ENCODE measurements at regions not wholly inside any gene's neighbourhood (a gene's known extent, or its start where the extent isn't known, plus 50 kb on each side); places are given as distances from the start of the nearest gene placed in this dataset.

- TF ChIP-seq, protein P1, sequence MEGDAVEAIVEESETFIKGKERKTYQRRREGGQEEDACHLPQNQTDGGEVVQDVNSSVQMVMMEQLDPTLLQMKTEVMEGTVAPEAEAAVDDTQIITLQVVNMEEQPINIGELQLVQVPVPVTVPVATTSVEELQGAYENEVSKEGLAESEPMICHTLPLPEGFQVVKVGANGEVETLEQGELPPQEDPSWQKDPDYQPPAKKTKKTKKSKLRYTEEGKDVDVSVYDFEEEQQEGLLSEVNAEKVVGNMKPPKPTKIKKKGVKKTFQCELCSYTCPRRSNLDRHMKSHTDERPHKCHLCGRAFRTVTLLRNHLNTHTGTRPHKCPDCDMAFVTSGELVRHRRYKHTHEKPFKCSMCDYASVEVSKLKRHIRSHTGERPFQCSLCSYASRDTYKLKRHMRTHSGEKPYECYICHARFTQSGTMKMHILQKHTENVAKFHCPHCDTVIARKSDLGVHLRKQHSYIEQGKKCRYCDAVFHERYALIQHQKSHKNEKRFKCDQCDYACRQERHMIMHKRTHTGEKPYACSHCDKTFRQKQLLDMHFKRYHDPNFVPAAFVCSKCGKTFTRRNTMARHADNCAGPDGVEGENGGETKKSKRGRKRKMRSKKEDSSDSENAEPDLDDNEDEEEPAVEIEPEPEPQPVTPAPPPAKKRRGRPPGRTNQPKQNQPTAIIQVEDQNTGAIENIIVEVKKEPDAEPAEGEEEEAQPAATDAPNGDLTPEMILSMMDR (IDR thresholded peaks at IDR 0.05 in 8 of 11, conservative IDR thresholded peaks at IDR 0.05 in 3 of 11), result no peak
- TF ChIP-seq POLR2A (IDR thresholded peaks at IDR 0.05), result no peak
- no peak for TF ChIP-seq POLR2AphosphoS5 (IDR thresholded peaks at IDR 0.05)
These were observed 832.3 kb downstream of the RAB28 start for GRCh38 chr4:12651876-12652275.
